ENCODE measurements at regions not wholly inside any gene's neighbourhood (a gene's known extent, or its start where the extent isn't known, plus 50 kb on each side); places are given as distances from the start of the nearest gene placed in this dataset.

DNA sequence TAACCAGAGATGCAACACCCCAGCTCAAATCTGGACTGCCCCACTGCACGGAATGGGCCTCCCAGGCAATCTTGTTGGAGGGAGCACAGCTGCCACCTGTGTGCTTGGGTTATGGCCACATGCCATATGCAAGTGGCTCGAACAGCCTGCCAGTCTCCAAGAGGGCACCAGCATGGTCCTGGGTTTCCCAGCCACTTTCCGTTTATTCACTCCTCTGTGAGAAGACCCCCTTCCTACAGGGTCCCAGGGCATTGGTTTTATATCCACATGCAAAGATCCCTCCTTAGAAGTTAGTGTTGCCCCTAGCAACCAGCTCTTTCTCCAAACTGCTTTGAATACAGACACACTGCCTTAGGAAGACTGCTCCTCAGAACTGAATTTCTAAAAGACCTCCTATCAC, 487.8 kb downstream of the BUD13 start:
- TF ChIP-seq, protein P1, sequence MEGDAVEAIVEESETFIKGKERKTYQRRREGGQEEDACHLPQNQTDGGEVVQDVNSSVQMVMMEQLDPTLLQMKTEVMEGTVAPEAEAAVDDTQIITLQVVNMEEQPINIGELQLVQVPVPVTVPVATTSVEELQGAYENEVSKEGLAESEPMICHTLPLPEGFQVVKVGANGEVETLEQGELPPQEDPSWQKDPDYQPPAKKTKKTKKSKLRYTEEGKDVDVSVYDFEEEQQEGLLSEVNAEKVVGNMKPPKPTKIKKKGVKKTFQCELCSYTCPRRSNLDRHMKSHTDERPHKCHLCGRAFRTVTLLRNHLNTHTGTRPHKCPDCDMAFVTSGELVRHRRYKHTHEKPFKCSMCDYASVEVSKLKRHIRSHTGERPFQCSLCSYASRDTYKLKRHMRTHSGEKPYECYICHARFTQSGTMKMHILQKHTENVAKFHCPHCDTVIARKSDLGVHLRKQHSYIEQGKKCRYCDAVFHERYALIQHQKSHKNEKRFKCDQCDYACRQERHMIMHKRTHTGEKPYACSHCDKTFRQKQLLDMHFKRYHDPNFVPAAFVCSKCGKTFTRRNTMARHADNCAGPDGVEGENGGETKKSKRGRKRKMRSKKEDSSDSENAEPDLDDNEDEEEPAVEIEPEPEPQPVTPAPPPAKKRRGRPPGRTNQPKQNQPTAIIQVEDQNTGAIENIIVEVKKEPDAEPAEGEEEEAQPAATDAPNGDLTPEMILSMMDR (IDR thresholded peaks at IDR 0.05): no peak
- TF ChIP-seq POLR2A (IDR thresholded peaks at IDR 0.05) (no peak), POLR2AphosphoS5 (IDR thresholded peaks at IDR 0.05) (no peak)
